Stomach (tissue), 4 donors: ENCODE measurements at regions not wholly inside any gene's neighbourhood (a gene's known extent, or its start where the extent isn't known, plus 50 kb on each side); places are given as distances from the start of the nearest gene placed in this dataset.

Experiments
- EP300 ChIP-seq: sonication (generic); formaldehyde crosslinking; IDR thresholded peaks from one replicate; pipeline ENCODE4 v1.6.1; 2017; ENCODE audit warnings: antibody characterized with exemption
- POLR2A ChIP-seq, 4 donors: fragments of 450-650 bp; IDR thresholded peaks; one replicate each; pipeline ENCODE4 v1.6.1; 2016; ENCODE audit warnings: antibody characterized with exemption in 4 of 4, control low read depth in 2 of 4, mild to moderate bottlenecking in 1 of 4, moderate library complexity in 1 of 4
- POLR2AphosphoS5 ChIP-seq, 3 donors: sonication (generic); formaldehyde crosslinking; IDR thresholded peaks; one replicate each; pipeline ENCODE4 v1.6.1; 2016; ENCODE audit warnings: antibody characterized with exemption in 3 of 3
- TF ChIP-seq, protein P1 (sequence below), 7 experiments: fragments of 450-650 bp in 4 of 7; fragments of 200-600 bp in 3 of 7; sonication (generic) in 3 of 7; IDR thresholded peaks; one replicate each; pipeline ENCODE4 v1.5.1; 2016 to 2019; ENCODE audit warnings: antibody characterized with exemption in 7 of 7, control low read depth in 2 of 7, mild to moderate bottlenecking in 1 of 7

DNA sequence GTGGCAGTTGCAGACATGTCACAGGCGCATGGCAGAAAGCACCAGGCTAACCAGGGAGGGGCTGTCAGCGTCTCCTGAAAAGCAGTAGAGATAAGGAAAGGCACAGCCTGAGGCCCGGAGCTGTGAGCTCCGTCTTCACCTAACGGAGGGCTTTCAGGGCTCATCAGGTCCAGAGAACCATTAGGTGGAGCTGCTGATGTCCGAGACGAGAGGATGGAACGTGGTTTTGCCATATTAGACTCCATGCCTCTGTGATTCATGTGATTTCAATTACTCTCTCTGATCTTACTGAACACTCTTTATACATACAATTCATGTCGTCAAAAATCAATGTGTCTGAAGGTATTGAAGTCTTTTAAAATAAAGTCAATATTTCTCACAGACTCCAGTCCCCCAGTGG is 120.3 kb upstream of the RAB6C start:
- TF ChIP-seq, protein P1, sequence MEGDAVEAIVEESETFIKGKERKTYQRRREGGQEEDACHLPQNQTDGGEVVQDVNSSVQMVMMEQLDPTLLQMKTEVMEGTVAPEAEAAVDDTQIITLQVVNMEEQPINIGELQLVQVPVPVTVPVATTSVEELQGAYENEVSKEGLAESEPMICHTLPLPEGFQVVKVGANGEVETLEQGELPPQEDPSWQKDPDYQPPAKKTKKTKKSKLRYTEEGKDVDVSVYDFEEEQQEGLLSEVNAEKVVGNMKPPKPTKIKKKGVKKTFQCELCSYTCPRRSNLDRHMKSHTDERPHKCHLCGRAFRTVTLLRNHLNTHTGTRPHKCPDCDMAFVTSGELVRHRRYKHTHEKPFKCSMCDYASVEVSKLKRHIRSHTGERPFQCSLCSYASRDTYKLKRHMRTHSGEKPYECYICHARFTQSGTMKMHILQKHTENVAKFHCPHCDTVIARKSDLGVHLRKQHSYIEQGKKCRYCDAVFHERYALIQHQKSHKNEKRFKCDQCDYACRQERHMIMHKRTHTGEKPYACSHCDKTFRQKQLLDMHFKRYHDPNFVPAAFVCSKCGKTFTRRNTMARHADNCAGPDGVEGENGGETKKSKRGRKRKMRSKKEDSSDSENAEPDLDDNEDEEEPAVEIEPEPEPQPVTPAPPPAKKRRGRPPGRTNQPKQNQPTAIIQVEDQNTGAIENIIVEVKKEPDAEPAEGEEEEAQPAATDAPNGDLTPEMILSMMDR (IDR thresholded peaks at IDR 0.05), result no peak
- TF ChIP-seq POLR2AphosphoS5 (IDR thresholded peaks at IDR 0.05) (no peak), POLR2A (IDR thresholded peaks at IDR 0.05) (no peak), EP300 (no peak)
